Islet of Langerhans (tissue), 1 donor: ENCODE measurements at regions not wholly inside any gene's neighbourhood (a gene's known extent, or its start where the extent isn't known, plus 50 kb on each side); places are given as distances from the start of the nearest gene placed in this dataset.
"Not testable (repeated sequence)": the region's sequence is repeated elsewhere in the genome, so short reads cannot be mapped to it uniquely, and the experiment has no call there.

Experiments used
- FAIRE-seq: peaks from one replicate; lab custom pipeline; 2011; peaks lifted over from hg19 to GRCh38; lab: Jason Lieb, UNC

DNA sequence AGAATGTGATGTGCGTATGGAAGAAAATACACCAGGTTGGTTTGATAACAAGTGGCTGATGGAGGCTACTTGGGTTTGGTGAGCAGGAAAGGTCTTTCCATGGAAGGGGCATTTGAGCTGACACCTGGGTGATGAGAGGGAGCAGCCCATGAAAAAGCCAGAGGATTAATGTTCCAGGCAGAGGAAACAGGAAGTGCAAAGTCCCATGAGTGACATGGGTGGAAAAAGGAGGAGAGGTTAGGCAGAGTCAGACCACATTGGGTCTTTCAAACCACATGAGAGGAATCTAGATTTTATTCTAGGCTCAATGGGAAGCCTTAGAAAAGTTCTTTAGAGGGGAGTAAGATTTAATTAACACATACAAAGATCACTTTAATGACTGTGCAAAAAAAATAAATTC is 195.7 kb downstream of the LRATD1 start:
- no peak for FAIRE-seq

DNA sequence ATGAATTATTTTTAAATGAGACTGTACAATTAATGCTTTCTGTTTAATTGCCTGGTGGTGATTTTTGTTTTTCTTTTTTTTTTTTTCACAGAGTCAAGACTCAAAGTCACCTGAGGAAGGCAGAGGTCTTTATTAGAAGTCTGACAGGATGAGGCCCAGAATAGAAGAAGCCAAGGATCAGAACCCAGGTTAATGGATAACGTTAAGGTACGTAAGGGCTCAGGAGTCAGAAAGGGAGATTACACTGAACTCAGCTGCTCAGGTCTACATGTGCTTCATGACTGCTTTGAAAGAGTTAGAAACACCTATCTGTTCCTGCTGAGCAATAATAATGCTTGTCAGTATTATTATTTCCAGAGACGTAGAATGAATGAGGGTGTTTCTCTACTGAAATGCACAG is 196.5 kb downstream of the LRATD1 start:
- no peak for FAIRE-seq

DNA sequence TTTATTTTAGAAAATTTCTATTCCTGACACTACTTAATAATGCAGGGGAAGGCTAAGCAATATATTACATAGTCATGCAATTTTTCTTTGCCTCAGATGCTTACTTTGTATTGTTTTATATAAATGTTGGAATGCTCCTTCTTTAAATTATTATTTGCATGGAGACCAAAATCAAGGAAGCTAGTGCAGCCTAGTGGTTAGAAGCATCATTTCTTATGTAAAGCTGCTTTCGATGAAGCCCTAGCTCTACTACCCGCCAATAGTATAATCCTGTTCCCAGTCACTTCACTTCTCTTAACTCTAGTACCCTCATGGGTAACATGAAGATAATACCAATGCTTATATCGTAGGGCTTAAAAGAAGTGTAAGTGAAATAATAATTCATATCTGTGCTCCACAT is 198.9 kb downstream of the LRATD1 start:
- FAIRE-seq = peak; percentile 62

GRCh38 chr2:14843507-14844204 is 211.1 kb downstream of the LRATD1 start:
- no peak for FAIRE-seq

GRCh38 chr2:14855751-14856150 is 223.2 kb downstream of the LRATD1 start:
- no peak for FAIRE-seq

- FAIRE-seq = no peak
These were observed 228.7 kb downstream of the LRATD1 start for GRCh38 chr2:14861181-14861580.

- FAIRE-seq = no peak
These were observed 234.3 kb downstream of the LRATD1 start for GRCh38 chr2:14866736-14867352.

DNA sequence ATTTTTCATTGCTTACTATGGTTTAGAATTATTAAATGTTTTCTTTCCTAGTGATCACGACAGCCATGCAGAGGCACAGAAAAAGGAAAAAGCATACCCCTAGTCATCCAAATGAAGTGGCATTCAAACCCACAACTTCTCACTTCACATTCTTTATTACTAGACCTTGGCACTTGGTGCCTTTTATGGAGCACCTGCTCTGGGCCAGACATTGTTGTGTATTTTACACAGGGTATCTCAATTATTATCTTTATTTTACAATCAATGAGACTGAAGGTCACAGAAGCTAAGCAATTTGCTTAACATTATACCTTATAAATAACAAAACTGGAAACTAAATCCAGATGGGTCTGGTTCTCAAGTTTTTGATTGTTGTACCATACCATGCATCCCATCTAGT is 235.3 kb downstream of the LRATD1 start:
- FAIRE-seq = no peak

- FAIRE-seq = no peak
These were observed 240.3 kb downstream of the LRATD1 start for GRCh38 chr2:14872779-14873325.

- FAIRE-seq = no peak
These were observed 249.3 kb downstream of the LRATD1 start for GRCh38 chr2:14881651-14882327.

GRCh38 chr2:14884651-14885050 is 252.1 kb downstream of the LRATD1 start:
- no peak for FAIRE-seq

GRCh38 chr2:14891546-14891945 is 259.0 kb downstream of the LRATD1 start:
- no peak for FAIRE-seq

DNA sequence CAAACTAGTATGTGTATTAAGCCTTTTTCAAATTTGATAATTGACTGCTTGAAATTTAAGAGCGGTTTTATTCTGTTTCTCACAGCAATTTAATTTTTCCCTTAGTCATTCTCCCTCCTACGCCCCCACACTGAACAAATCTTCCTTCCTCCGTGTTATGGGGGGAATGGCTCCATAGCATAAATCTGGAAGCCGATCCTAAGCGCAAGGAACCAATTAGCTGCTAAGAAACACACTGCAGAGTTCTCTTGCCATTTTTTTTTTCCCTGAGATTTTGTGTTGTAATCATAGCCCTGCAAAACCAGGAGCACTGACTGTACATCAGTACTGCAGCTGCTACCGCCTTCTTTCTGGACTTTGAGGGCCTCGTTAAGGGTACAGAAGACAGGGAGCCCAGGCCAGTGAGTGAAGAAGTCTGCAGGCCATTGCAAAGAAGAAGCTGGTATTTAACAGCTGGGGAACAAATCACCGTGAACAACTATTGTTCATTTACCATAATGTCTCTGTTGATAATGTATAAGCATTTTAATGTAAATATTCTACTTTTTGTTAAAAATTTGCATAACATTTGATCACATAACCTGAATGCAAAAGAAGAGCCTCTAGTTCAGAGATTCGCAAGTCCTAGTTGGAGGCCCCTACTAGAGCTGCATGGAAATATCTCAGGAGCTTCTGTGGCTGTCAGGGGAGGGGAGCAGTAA is 264.0 kb downstream of the LRATD1 start:
- FAIRE-seq = no peak

GRCh38 chr2:14899621-14900414 is 267.3 kb downstream of the LRATD1 start:
- FAIRE-seq = no peak

- no peak for FAIRE-seq
These were observed 269.2 kb downstream of the LRATD1 start for GRCh38 chr2:14901737-14902136.

GRCh38 chr2:14902953-14903352 is 270.4 kb downstream of the LRATD1 start:
- FAIRE-seq = no peak

- no peak for FAIRE-seq
These were observed 271.3 kb downstream of the LRATD1 start for GRCh38 chr2:14903709-14904374.

- not testable (repeated sequence) for FAIRE-seq
These were observed 271.9 kb downstream of the LRATD1 start for GRCh38 chr2:14904378-14904777.

DNA sequence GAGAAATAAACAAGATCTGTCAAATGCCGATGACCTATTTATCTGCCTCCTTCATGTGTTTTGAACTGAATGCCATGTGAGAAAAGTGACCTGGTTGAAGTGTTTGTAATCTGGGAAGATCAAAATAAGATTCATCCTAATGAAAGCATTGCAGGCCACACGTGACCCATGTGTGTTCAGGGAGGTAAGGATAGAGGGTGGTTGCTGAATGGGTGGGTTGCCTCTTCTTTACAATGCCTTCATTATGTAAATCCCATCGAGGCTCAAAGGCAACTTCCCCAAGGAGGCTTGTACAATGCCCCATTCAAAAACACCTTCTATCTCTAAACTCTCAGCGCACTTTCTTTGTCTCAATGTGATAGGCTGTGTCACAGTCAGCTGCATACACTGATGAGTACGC is 273.1 kb downstream of the LRATD1 start:
- no peak for FAIRE-seq

DNA sequence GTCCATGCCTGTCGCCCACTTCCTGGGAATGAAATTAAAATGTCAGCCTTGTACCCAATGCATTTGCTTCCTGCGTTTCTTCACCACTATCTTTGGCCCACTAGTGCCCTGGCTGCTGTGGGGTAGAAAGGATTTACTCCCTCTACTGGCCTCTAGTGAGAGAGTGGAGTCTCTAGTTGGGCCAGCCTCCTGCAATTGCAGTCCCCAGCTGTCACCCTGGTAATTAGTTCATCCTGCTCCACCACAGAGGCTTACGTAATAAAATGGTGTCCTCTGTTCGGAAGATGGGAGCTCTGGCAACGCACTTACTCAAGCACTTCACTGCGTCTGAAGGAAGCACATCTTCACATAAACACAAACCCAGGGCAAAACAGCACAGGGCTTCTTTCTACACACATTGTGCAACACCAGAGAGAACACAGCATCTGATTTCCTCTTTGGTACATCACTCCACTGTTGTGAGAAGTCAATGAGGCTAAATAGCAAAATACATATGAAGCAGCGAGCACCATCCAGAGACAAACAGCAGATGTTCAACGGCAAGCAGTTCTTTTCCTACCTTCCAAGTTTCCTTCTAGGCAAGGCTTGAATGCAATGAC is 274.6 kb downstream of the LRATD1 start:
- no peak for FAIRE-seq

- FAIRE-seq = no peak
These were observed 277.3 kb downstream of the LRATD1 start for GRCh38 chr2:14909795-14910194.
